Stimulated activated naive CD8-positive, alpha-beta T cell treated with anti-CD3 and anti-CD28 coated beads, Interleukin-15, Interleukin-2, amounts not matched to agents 100 U/mL and 50 U/mL, for 24 hours (primary cell): ENCODE measurements at regions not wholly inside any gene's neighbourhood (a gene's known extent, or its start where the extent isn't known, plus 50 kb on each side); places are given as distances from the start of the nearest gene placed in this dataset.

Experiments
- ATAC-seq: fragments of 150-1000 bp; cut with Tn5 transposase; one replicate; pipeline ENCODE4 v1.10.0; 2021
- DNase-seq: peaks from one replicate; pipeline ENCODE4 v3.0.0; 2021

DNA sequence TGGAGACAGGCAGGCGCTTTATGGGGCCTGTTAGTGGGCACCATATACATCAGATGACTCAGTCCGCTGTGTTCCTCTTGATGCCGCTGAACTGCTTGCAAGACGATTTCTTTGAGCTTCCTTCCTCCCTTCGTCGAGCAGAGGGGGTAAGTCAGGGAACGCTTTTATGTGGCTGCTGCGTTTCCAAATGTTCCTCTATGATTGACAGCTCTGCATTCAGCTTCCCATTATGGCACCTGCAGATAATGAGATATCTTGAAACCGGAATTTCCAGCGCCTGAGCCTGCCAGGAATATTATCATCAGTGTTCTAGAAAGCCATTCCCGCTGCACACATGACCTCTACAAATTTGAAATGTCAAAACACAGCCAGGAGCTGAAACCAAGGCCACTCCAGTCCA lies 257.0 kb downstream of the TSHZ3 start:
- DNase-seq (no peak), ATAC-seq (no peak)

DNA sequence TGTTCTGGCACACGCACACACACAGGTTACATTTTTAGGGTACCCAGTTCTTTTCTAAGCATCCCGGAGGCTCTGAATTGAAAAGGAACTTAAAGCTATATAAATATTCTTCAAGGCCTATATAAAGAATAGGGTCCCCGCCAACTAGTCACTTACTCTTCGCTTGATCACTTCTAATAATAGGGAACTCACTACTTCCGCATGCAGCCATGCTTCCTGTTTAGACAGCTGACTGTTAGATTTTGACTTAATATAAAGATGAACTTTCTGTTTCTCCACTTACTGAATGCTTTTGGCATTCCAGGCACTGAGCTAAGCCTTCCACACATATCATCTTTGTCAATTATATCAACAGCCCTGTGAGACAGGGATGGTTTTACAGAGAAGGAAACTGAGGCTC lies 259.6 kb downstream of the TSHZ3 start:
- no peak for ATAC-seq
- no peak for DNase-seq

DNA sequence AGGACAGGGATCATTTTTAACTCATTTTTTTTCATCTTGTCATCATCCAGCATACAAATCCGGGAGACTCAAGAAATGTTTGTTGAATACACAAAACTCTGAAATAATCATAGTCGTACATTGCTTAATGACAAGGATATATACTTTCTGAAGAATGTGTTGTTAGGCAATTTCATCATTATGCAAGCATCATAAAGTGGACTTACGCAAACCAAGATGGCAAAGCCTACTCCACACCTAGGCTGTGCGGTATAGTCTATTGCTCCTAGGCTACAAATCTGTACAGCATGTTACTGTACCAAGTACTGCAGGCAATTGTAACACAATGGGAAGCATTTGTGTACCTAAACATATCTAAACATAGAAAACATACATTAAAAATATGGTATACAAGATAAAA lies 264.1 kb downstream of the TSHZ3 start:
- no peak for ATAC-seq

DNA sequence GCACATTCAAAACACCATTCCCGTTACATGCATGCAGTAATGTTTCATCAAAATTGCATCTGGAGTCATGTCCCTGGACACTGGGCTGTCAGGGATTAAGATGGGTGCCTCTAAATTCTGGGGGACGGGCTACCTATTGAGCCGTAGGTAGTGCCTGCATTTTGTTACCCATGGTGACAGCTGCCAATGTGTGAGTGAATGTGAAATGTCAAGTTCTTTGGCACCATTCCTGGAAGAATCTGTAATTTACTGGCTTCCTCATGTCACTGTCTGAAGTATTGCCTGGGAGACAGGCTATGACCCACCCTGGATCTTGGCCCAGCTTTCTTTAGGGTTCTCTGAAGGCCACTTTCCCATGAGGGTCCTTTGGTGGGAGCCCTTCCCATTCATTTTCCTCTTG lies 266.1 kb downstream of the TSHZ3 start:
- no peak for ATAC-seq
- no peak for DNase-seq

More for the DNA sequence above, 264.1 kb downstream of the TSHZ3 start:
- DNase-seq = no peak

DNA sequence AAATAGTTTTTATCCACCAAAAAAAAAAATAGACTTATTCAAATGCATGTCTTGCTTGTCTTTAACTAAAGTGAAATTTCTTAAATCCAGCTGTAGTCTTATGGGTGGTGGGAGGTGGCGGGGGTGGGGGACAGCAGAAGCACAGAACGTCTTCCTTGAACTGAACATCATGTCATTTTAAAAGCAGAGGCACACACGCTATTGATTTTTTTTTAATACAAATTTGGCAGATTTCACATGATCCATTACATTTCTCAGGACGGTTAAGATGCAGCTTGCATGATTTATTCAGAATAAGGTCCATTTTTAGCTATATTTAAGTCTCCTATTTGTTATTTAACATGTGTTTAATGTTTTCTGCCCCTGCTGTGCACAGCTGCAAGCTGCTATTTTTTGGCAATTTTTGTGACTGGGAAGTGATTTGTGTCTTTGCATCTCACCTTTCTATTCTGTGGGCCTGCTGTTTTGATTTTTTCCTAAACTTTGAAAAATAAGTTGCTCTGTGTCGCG lies 274.0 kb downstream of the TSHZ3 start:
- ATAC-seq = no peak
- no peak for DNase-seq

DNA sequence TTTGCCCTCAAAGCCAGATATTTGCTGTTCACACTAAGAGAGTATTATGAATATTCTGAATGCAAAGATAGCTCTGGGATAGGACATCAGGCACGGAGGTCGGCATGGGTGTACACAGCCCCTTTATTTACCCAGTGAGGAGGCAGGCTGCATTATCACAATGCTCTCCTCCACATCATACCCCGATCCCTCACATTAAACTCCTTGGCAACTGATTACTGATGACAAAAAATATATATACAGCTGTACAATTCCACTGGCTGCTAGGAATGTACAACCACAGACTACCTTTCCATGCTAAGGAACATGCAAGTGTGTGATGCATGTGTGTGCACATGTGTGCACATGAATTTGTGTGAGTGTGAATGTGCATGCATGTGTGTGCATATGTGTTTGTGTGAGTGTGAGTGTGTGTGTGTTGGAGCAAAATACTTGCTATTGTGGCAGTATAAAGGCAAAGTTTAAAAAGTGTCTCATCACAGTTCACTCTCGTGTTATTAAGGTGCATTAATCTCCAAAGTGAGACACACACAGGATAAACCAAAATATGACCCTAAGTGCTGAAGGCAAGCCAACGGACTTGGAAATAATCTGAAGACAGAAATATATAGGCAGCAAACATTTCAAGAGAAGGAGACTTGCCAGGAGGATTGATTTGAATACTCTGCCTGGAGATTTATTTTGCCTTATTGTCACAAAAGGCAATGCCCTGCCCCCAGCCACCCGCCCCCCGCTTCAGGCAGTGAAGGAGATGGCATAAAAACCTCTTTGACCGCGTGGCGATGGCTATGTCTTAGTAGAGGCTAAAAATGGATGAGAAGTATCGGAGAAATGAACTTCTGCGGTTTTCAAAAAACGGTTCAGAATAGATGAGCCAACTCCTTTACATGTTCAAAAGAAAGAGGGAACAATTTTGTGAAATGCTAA lies 274.8 kb downstream of the TSHZ3 start:
- no peak for ATAC-seq
- DNase-seq = no peak

DNA sequence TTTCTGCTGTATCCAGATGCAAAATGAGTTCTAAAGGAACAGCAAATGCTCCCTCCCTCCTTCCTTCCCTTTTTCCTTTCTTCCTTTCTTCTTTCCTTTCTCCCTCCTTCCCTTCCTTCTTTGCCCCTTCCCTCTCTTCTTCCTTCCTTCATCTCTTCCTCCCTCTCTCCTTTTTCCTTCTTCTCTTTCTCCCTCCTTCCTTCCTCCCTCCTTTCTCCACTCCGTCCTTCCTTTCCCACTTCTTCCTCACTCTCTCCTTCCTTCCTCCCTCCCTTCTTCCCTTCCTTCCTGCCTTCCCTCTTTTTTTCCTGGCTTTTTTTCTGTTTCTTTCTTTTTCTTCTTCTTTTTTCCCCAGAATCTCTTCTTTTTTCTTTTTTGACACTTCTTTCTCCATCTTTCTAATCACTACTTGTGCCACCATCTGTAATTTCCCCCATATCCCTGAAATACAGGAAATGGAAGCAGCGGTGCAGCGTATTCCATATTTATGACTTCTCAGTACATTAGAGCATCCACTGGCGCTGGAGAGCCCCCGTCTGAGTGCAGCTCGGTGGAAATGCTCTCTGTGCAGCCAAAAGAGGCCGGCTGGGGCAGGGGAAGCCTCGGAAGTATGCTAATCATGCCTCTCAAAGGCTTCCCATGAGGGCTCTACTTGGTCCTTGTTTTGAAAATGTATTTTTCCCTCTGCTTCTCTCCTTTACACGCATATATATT lies 275.6 kb downstream of the TSHZ3 start:
- DNase-seq (no peak), ATAC-seq (no peak)

DNA sequence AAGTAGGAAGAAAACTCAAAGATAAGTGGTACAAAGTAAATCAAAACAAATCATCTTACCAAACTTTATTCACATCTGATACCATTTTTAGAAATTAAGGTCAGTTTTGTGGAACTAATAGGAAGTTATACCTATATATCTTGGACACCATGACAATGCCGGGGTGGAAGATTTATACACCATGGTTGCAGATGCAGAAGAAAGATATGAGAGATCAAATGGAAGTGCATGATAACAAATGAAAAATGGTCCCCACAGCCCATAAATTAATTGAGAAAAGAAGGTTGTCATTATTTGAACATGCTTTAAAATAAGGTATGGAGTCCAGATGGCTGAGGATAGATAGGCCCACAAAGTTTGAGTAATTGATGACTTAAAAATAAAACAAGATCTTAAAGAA lies 276.8 kb downstream of the TSHZ3 start:
- no peak for ATAC-seq
- no peak for DNase-seq

DNA sequence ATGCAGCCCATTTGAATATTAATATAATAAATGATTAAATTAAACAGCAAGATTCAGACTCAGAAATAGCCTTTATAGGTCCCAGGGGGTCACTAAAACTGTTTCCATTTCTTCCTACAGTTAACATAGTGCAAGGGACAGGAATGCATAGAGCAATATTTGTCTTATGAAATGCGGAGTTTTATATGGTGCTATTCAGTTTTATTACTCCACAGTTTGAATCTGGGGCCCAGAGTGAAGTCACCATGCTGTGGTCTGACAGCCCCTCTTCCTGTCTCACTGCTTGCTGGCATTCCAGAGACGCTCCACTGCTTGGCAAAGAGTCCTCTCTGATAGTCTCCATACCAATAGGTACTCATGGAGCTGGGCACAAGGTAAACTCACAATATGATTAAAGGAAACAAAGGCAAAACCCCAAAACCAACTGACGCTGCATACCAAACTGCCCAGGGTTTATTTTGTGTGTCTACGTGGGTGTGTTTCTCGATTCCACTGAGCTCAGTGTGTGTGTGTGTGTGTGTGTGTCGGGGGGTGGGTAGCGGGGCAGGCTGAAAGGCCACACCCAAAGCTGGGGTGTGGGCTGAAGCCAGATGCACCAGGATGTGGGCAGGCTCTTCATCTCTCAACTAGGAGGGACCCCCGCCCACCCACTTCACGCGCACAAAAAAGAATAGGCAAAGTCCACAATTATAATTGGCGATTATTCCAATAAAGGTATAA lies 277.9 kb downstream of the TSHZ3 start:
- DNase-seq = no peak
- ATAC-seq = no peak

DNA sequence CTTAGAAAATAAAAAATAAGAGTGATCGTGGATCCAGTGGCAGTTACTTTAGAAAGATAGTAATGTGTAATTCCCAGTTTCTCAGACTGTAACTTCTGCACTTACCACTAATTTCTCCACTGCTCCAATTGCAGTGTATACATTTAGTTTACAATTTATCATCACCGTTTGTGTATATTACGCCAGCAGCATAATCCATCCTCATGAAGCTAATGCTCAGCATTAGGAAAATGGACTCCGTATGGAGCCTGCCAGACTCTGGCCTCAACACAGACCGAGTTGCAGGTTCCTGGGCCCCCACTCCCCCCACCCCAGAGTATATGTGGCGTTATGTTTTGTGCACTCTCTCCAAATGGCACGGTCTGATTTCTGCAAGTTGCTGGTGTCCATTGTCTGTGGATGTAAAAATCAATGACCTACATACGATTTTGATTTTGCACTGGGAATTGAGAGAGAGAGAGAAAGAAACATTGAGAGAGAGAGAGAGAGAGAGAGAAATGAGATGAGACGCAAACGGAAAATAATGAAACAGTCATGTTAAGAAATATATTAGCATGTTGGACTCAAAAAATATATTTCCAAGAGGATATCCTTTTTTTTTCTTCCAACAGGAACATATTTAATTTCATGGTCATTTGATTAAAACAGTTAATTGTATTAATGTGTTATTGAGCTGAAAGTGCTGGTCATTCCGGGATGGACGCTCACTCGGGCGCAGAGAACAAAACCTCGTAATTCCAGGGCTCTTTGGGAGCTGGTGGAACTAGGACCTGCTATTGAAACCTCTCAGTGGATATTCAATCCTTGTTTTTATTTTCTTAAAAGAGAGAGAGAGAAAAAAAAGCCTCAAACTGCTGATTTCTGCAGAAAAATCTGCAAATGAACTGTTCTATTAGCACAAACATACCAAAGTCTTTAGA lies 278.8 kb downstream of the TSHZ3 start:
- no peak for ATAC-seq

DNA sequence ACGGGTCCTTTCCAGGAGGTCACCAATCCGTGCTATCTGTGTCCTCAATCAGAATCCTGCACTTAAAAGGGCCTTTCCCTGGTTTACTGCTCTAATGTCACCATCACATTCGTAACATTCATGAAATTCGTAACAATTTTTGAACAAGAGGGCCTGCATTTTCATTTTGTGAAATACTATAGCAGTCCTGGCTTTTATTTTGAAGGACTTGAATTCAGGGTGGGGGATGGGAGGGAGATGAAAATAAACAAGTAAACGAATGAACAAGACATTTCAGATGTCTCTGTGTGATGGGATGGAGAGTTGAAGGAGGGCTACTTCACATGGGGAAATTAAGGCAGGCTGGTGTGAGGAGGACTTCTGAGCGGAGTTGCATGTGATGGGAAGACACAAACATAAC lies 281.0 kb downstream of the TSHZ3 start:
- no peak for ATAC-seq
- DNase-seq = no peak

More for the DNA sequence above, 278.8 kb downstream of the TSHZ3 start:
- no peak for DNase-seq

DNA sequence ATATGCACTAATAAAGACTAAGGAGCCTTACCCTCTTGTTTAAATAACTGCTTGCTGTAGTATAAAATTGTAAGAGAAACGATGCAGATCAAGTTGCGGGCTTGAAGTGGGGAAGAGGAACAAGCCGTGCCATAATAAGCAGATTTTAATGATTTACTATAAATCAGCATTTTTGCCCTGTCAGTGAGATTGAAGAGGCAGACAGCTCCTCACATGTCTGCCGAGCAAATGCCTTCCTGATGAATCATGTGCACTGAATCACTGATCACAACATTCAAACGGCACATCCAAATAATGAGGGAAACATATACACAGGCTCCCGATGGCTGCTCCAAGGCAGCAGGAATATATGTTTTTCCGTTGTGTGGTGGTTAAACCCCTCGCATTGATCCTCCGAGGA lies 282.9 kb downstream of the TSHZ3 start:
- no peak for ATAC-seq
- DNase-seq = no peak

DNA sequence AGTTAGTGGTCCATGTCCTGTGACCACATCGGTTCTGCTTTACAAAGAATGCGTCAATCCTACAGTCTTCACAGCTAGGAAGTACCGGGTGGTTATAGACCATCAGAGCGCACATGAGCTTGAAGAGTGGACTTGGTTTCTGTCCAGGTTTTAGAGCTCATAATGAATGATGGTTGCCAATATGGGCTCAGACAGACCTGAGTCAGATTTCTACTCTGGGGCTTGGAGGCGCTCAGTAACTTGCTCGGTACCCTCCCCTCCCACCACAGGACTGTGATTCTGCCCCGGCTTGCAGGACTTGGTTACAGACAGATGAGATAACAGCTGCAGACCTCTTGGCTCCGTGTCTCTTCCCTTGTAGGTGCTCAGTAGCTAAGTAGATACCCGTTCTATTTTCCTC lies 284.7 kb downstream of the TSHZ3 start:
- ATAC-seq (no peak), DNase-seq (no peak)

DNA sequence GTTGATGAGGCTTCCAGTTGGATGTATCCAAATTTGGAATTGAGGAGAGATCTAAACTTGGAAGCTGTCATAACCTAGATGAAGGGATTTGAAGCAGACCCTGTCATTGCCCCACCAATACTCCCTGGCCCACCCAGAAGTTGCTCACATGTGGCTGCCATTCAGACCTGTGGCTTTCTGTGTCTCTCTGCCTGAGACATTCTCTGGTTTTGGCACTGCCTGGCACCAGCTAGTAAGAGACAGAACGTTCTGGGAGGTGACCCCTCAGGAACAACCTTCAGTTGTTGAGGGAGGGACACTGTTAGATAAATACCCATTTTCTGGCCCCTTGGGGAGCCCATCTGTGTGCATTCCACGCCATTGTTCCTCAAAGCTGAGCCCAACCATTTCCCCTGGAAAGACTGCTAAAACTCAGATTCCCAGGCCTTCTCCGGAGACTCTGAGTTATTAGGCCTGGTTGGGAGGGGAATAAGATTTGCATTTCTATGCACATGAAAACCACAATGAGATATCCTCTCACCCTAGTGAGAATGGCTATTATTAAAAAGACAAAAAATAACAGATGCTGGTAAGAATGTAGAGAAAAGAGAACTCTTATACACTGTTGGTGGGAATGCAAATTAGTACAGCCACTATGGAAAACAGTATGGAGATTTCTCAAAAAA lies 290.4 kb downstream of the TSHZ3 start:
- DNase-seq = no peak
- no peak for ATAC-seq

DNA sequence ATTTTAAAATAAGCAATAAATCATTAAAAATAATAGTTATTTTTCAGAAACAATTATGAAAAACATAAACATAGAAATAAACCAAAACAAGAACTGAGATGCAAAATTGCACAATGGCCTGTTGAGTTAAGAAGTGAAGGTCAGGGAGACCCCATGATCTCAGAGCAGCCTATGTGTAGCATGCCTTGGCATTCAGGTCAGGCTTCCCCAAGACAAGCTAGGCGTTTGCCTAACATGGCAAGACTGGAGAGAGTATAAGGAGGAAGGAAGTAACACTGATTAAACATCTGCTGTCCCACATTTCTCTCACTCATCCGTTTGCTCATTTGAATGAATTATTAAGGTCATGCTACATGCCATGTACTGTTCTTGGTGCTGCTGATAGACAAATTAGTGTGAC lies 291.8 kb downstream of the TSHZ3 start:
- no peak for ATAC-seq
- DNase-seq = no peak

DNA sequence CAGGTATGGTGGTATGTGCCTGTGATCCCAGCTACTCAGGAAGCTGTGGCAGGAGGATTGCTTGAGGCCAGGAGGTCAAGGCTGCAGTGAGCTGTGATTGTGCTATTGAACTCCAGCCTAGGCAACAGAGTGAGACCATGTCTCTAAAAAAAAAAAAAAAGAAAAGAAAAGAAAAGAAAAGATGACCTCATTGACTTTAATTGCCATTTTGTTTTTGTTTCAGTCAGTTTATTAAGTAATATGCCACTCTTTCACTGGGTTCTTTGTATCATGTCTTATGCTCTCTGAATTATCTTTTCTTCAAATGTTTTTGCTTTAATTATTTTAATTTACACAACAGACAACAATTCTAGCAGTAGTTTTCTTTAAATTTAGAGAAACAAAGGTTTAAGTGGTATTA lies 293.8 kb downstream of the TSHZ3 start:
- ATAC-seq (no peak), DNase-seq (no peak)

DNA sequence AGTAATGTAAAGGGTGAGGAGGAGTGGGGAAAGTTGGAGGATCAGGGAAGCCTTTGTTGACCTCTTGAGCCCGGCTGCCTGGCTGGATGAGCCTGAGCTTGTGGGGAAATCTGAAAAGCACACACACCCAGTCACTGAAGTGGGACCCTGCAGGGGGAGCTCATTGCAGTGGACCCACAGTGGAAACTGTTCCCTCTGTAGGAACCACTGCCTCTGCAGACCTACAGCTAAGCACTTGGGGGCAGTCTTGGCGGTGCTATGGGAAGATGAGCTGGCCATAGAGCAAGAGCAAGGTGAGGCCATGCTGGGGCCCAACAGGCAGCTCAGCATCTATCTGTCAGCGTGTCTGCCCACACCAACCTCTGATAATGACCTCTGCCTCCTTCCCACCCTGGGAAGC lies 294.8 kb downstream of the TSHZ3 start:
- peak; percentile 59 for ATAC-seq
- peak; percentile 26 for DNase-seq

DNA sequence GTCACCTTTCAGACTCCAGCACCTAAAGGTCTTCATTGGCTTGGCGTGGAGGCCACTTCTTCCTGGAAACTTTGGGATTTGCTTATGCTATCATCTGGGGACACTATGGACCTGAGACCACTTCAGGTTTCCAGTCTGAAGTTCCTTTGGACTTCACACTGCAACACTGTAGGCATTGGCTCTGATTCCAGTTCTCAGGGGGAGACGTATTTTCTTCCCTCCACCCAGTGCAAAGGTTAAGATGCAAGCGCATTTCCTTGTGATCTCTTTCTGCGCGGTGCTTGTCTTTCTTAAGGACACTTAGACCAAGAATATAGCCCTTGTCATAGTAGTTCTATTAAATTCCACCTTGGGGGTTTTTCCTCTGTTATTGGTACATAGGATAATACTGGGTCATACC lies 299.8 kb downstream of the TSHZ3 start:
- no peak for ATAC-seq

DNA sequence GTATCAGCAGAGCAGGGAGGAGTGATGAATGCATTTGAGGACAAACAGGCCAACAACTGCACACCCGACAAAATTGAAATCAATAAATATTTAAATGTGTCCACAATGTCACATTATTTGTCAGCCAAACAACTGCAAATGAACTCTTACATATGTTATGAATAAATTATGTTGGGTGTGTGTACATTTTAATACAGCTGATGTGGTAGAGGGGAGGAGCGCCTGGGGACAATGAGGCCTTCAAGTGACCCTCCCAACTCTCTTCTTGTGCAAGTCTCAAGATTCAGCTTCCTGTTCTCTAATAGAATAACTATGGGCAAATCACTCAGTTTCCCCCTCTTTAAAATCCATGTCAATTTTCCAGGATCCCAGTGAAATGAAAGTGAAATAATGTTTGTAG lies 303.2 kb downstream of the TSHZ3 start:
- ATAC-seq (no peak), DNase-seq (no peak)

More for the DNA sequence above, 299.8 kb downstream of the TSHZ3 start:
- DNase-seq = no peak

DNA sequence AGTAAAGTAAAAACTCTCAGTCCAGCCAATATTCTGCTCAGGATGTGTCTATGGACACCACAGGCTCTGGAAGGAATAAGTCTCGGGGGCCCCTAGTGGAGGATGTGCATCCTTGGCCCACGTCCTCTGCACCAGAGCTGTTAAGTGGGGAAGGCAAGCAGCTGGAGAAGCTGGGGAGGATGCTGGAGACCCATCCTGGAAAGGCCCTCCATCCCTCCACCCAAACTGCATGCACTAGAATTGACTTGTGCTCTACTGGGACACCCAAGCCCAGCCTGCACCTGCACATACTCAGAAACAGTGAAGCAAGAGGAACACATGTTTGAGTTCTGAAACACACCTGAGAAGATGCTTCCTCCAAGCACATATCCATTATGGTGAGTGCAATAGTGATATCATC lies 307.8 kb downstream of the TSHZ3 start:
- DNase-seq (no peak), ATAC-seq (no peak)

DNA sequence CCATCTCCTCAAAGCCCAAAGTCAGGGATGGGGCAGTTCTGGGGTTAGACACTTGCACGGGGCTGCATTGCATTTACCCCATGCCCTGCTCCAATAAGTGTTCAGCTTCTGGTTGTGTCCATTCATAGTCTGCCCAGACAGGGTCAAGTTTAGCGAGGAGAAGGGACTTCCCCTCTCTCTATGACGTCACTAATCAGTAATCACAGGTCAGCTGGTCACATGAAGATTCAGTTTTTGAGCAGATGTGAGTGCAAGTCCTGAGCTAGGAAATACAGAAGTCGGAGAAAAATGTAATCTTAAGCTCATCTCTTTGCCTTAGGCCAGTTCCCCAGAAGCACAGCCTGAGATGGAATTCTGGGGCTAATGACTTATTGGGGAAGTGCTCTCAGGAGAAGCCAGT lies 310.1 kb downstream of the TSHZ3 start:
- ATAC-seq (no peak), DNase-seq (no peak)
